HFF-Myc (cell line): ENCODE measurements at regions not wholly inside any gene's neighbourhood (a gene's known extent, or its start where the extent isn't known, plus 50 kb on each side); places are given as distances from the start of the nearest gene placed in this dataset.

Experiments
- DNase-seq: peaks from one replicate; pipeline ENCODE4 v3.0.0-alpha.2; 2011; ENCODE audit warnings: low read depth; ENCODE audit errors: extremely low read depth
- H3K4me3 ChIP-seq: replicated peaks from 2 replicates; pipeline ENCODE4 v1.5.1; 2011; ENCODE audit warnings: low read depth, mild to moderate bottlenecking, control low read depth, low read length
- CTCF ChIP-seq: IDR thresholded peaks from 2 replicates; pipeline ENCODE4 v1.5.1; 2012; ENCODE audit warnings: mild to moderate bottlenecking, low read depth, low read length, control low read depth; ENCODE audit errors: missing control alignments

- H3K4me3 ChIP-seq = no peak overlapping the region
- no peak for DNase-seq
- TF ChIP-seq CTCF = no peak
Observed at GRCh38 chr1:48055876-48056764, 58.9 kb upstream of the TRABD2B start.

GRCh38 chr1:48054232-48054631, 57.0 kb upstream of the TRABD2B start:
- no peak for TF ChIP-seq CTCF
- DNase-seq = no peak
- no peak overlapping the region for H3K4me3 ChIP-seq

- no peak overlapping the region for H3K4me3 ChIP-seq
- TF ChIP-seq CTCF = no peak
- DNase-seq = no peak
Observed at GRCh38 chr1:48052923-48053291, 55.7 kb upstream of the TRABD2B start.

GRCh38 chr1:48051466-48052126, 54.4 kb upstream of the TRABD2B start:
- no peak for DNase-seq
- TF ChIP-seq CTCF = no peak
- no peak overlapping the region for H3K4me3 ChIP-seq

- no peak for DNase-seq
- H3K4me3 ChIP-seq = no peak overlapping the region
- TF ChIP-seq CTCF = no peak
Observed at GRCh38 chr1:48049823-48050535, 52.8 kb upstream of the TRABD2B start.

- DNase-seq = no peak
- TF ChIP-seq CTCF = no peak
- no peak overlapping the region for H3K4me3 ChIP-seq
Observed at GRCh38 chr1:48048980-48049379, 51.8 kb upstream of the TRABD2B start.
